H9 (cell line): ENCODE measurements at regions not wholly inside any gene's neighbourhood (a gene's known extent, or its start where the extent isn't known, plus 50 kb on each side); places are given as distances from the start of the nearest gene placed in this dataset.

Experiments used
- DNase-seq: peaks from one replicate; pipeline ENCODE4 v3.0.0-alpha.2; 2017
- H2AFZ ChIP-seq: one replicate; pipeline ENCODE4 v1.6.1; 2013; ENCODE audit warnings: mild to moderate bottlenecking, low read length, control low read depth, moderate library complexity
- H2AK5ac ChIP-seq: 2 replicates; pipeline ENCODE4 v1.6.1; 2013; ENCODE audit warnings: low read length, control low read depth, mixed read lengths; ENCODE audit not compliant: insufficient read length
- H2BK120ac ChIP-seq: one replicate; pipeline ENCODE4 v1.6.1; 2013; ENCODE audit warnings: low read depth, mild to moderate bottlenecking, low read length, control low read depth, inconsistent platforms; ENCODE audit not compliant: poor library complexity, severe bottlenecking
- H2BK12ac ChIP-seq: 2 replicates; pipeline ENCODE4 v1.6.1; 2013; ENCODE audit warnings: low read length, control low read depth, mixed read lengths, low read depth; ENCODE audit not compliant: insufficient read length
- H2BK15ac ChIP-seq: 2 replicates; pipeline ENCODE4 v1.6.1; 2013; ENCODE audit warnings: low read depth, low read length, control low read depth
- H2BK20ac ChIP-seq: one replicate; pipeline ENCODE4 v1.6.1; 2013; ENCODE audit warnings: low read depth, mild to moderate bottlenecking, low read length, control low read depth, inconsistent platforms; ENCODE audit not compliant: poor library complexity, severe bottlenecking
- H2BK5ac ChIP-seq: 2 replicates; pipeline ENCODE4 v1.6.1; 2013; ENCODE audit warnings: low read length, control low read depth, mixed read lengths; ENCODE audit not compliant: insufficient read length
- H3K14ac ChIP-seq: 2 replicates; pipeline ENCODE4 v1.6.1; 2013; ENCODE audit warnings: low read length, control low read depth; ENCODE audit not compliant: insufficient read depth
- H3K18ac ChIP-seq: 2 replicates; pipeline ENCODE4 v1.6.1; 2013; ENCODE audit warnings: low read depth, mild to moderate bottlenecking, mixed read lengths, low read length, control low read depth; ENCODE audit not compliant: insufficient read length
- H3K23ac ChIP-seq: 2 replicates; pipeline ENCODE4 v1.6.1; 2013; ENCODE audit warnings: low read length, control low read depth, mixed read lengths, low read depth; ENCODE audit not compliant: insufficient read length
- H3K23me2 ChIP-seq: 2 replicates; pipeline ENCODE4 v1.6.1; 2013; ENCODE audit warnings: low read depth, mild to moderate bottlenecking, mixed read lengths, low read length, control low read depth; ENCODE audit not compliant: insufficient read length, poor library complexity, severe bottlenecking
- H3K27ac ChIP-seq: 2 replicates; pipeline ENCODE4 v1.5.1; 2013; ENCODE audit warnings: low read length, control low read depth, mixed read lengths, low read depth; ENCODE audit not compliant: insufficient read length
- H3K27me3 ChIP-seq: 2 replicates; pipeline ENCODE4 v1.6.1; 2013; ENCODE audit warnings: low read length, control low read depth, inconsistent platforms; ENCODE audit not compliant: insufficient read depth
- H3K4ac ChIP-seq: 2 replicates; pipeline ENCODE4 v1.6.1; 2013; ENCODE audit warnings: low read depth, mild to moderate bottlenecking, control low read depth, inconsistent platforms, low read length, moderate library complexity
- H3K4me1 ChIP-seq: 2 replicates; pipeline ENCODE4 v1.6.1; 2013; ENCODE audit warnings: low read length, control low read depth, inconsistent platforms; ENCODE audit not compliant: insufficient read depth
- H3K4me2 ChIP-seq: 2 replicates; pipeline ENCODE4 v1.6.1; 2013; ENCODE audit warnings: low read length, control low read depth, mixed read lengths; ENCODE audit not compliant: insufficient read length, insufficient read depth
- H3K56ac ChIP-seq: 2 replicates; pipeline ENCODE4 v1.6.1; 2013; ENCODE audit warnings: low read depth, mild to moderate bottlenecking, mixed read lengths, low read length, control low read depth; ENCODE audit not compliant: insufficient read length
- H3K79me1 ChIP-seq: 2 replicates; pipeline ENCODE4 v1.6.1; 2013; ENCODE audit warnings: low read depth, mild to moderate bottlenecking, moderate library complexity, low read length, control low read depth, inconsistent platforms; ENCODE audit not compliant: insufficient read depth, poor library complexity, severe bottlenecking
- H3K79me2 ChIP-seq: 2 replicates; pipeline ENCODE4 v1.6.1; 2013; ENCODE audit warnings: low read length, control low read depth, inconsistent platforms; ENCODE audit not compliant: insufficient read depth
- H3K9ac ChIP-seq: 2 replicates; pipeline ENCODE4 v1.6.1; 2013; ENCODE audit warnings: low read length, control low read depth, mixed read lengths; ENCODE audit not compliant: insufficient read length; ENCODE audit errors: extremely low read depth
- H3K9me3 ChIP-seq: one replicate; pipeline ENCODE4 v1.6.1; 2013; ENCODE audit warnings: low read depth, low read length, inconsistent platforms; ENCODE audit not compliant: control insufficient read depth
- H3T11ph ChIP-seq: one replicate; pipeline ENCODE4 v1.6.1; 2013; ENCODE audit warnings: mild to moderate bottlenecking, low read length, control low read depth, inconsistent platforms
- H4K20me1 ChIP-seq: one replicate; pipeline ENCODE4 v1.6.1; 2013; ENCODE audit not compliant: control insufficient read depth, insufficient read length, insufficient read depth
- H4K5ac ChIP-seq: 2 replicates; pipeline ENCODE4 v1.6.1; 2013; ENCODE audit warnings: low read depth, mild to moderate bottlenecking, mixed read lengths, low read length, control low read depth; ENCODE audit not compliant: insufficient read length
- H4K8ac ChIP-seq: replicated peaks from 2 replicates; pipeline ENCODE4 v1.6.1; 2013; ENCODE audit warnings: low read length, control low read depth, mixed read lengths, low read depth; ENCODE audit not compliant: insufficient read length
- H4K91ac ChIP-seq: 2 replicates; pipeline ENCODE4 v1.6.1; 2013; ENCODE audit warnings: low read depth, mild to moderate bottlenecking, moderate library complexity, mixed read lengths, low read length, control low read depth; ENCODE audit not compliant: insufficient read length
- H3K27ac Mint-ChIP-seq, 3 experiments: 2 replicates in 2 of 3; 3 replicates in 1 of 3; pipeline ENCODE4 v1.8.0; 2020 to 2021; ENCODE audit warnings: mixed read lengths in 3 of 3, mild to moderate bottlenecking in 1 of 3, moderate library complexity in 1 of 3
- H3K27me3 Mint-ChIP-seq: 2 replicates; pipeline ENCODE4 v1.8.0; 2021; ENCODE audit warnings: low read depth, mild to moderate bottlenecking, moderate library complexity, mixed read lengths
- H3K36me3 Mint-ChIP-seq, 3 experiments: 2 replicates in 2 of 3; 3 replicates in 1 of 3; pipeline ENCODE4 v1.8.0; 2020 to 2021; ENCODE audit warnings: low read depth in 3 of 3, mixed read lengths in 3 of 3; ENCODE audit not compliant: insufficient read depth in 1 of 3
- H3K4me1 Mint-ChIP-seq, 2 experiments: 2 replicates each; pipeline ENCODE4 v1.8.0; 2020; ENCODE audit warnings: mixed read lengths in 2 of 2
- H3K4me3 Mint-ChIP-seq, 2 experiments: 2 replicates in 1 of 2; 3 replicates in 1 of 2; pipeline ENCODE4 v1.8.0; 2020 to 2021; ENCODE audit warnings: mild to moderate bottlenecking in 2 of 2, mixed read lengths in 2 of 2, moderate library complexity in 1 of 2
- H3K9me3 Mint-ChIP-seq, 2 experiments: 2 replicates in 1 of 2; 3 replicates in 1 of 2; pipeline ENCODE4 v1.8.0; 2020; ENCODE audit warnings: mild to moderate bottlenecking in 2 of 2, mixed read lengths in 2 of 2, moderate library complexity in 1 of 2
- CTCF ChIP-seq: fragments of 200-600 bp; sonication (generic); conservative IDR thresholded peaks from 3 replicates; pipeline ENCODE4 v1.8.0; 2021; ENCODE audit warnings: antibody characterized with exemption, mild to moderate bottlenecking
- WGBS: extraction: QIAGEN DNeasy Blood & Tissue Kit; methylation state at CpG from one replicate; pipeline ENCODE4 v1.1.7; 2013; ENCODE audit warnings: missing lambda C conversion rate, low lambda C conversion rate, mixed read lengths; ENCODE audit not compliant: insufficient read length; ENCODE audit errors: extremely low coverage; 5-methylcytosine and 5-hydroxymethylcytosine counted together

GRCh38 chr2:116668691-116669090 lies 1145.8 kb upstream of the DDX18 start:
- Histone ChIP-seq H3K23me2 (no peaks in the 10 kb centered on the region), H4K20me1 (no peaks in the 10 kb centered on the region), H4K8ac (no peak overlapping the region), H3K23ac (no peak overlapping the region), H2BK5ac (no peak overlapping the region), H3K27me3 (no peaks in the 10 kb centered on the region), H2BK12ac (no peak overlapping the region), H2BK120ac (no peak overlapping the region), H2BK15ac (no peak overlapping the region), H3K79me2 (no peaks in the 10 kb centered on the region), H4K5ac (no peak overlapping the region), H3K9me3 (no peaks in the 10 kb centered on the region), H3K18ac (no peak overlapping the region), H3K4me1 (no peaks in the 10 kb centered on the region), H3K9ac (no peak overlapping the region), H3K14ac (no peak overlapping the region), H4K91ac (no peak overlapping the region), H3T11ph (no peak overlapping the region), H3K79me1 (no peaks in the 10 kb centered on the region), H2BK20ac (no peak overlapping the region), H3K4ac (no peak overlapping the region), H3K56ac (no peak overlapping the region), H3K27ac (no peak overlapping the region), H2AFZ (no peak overlapping the region), H3K4me2 (no peak overlapping the region), H2AK5ac (no peak overlapping the region)
- no peaks in the 10 kb centered on the region for H3K4me1 Mint-ChIP-seq
- no peaks in the 10 kb centered on the region; a peak in 1 of 5 replicates for H3K9me3 Mint-ChIP-seq
- no peaks in the 10 kb centered on the region; the same call in 1 of the 2 replicates for H3K27me3 Mint-ChIP-seq
- no CpG with 5 or more reads among the region's 1 CpG for WGBS
- H3K27ac Mint-ChIP-seq = no peak overlapping the region
- DNase-seq = no peak
- H3K4me3 Mint-ChIP-seq = no peak overlapping the region
- no peaks in the 10 kb centered on the region for H3K36me3 Mint-ChIP-seq
- no peak for TF ChIP-seq CTCF
